Gastrocnemius medialis (tissue), 4 donors: ENCODE measurements at regions not wholly inside any gene's neighbourhood (a gene's known extent, or its start where the extent isn't known, plus 50 kb on each side); places are given as distances from the start of the nearest gene placed in this dataset.

ENCODE experiments used
- ATAC-seq, 2 donors: fragments of 150-250 bp; one replicate each; pipeline ENCODE4 v1.9.1; 2016
- DNase-seq, 2 donors: peaks; one replicate each; pipeline ENCODE4 v3.0.0-alpha.2; 2019
- H3K27ac ChIP-seq, 4 donors: fragments of 200-600 bp; sonication (generic); 1 replicate in 1 of 4; 2 replicates in 3 of 4; pipeline ENCODE4 v1.5.1; 2016 to 2018; ENCODE audit warnings: mild to moderate bottlenecking in 2 of 4, moderate library complexity in 1 of 4
- H3K27me3 ChIP-seq, 3 donors: fragments of 200-600 bp; sonication (generic) in 2 of 3; 1 replicate in 1 of 3; 2 replicates in 2 of 3; pipeline versions ENCODE4 v1.5.1 to v1.6.0; 2016 to 2019; ENCODE audit warnings: mild to moderate bottlenecking in 1 of 3, moderate library complexity in 1 of 3
- H3K36me3 ChIP-seq, 2 donors: fragments of 200-600 bp; sonication (generic) in 1 of 2; one replicate each; pipeline ENCODE4 v1.5.1; 2017 to 2018
- H3K4me1 ChIP-seq, 2 donors: fragments of 200-600 bp; sonication (generic) in 1 of 2; one replicate each; pipeline ENCODE4 v1.5.1; 2016 to 2017; ENCODE audit warnings: mild to moderate bottlenecking in 2 of 2
- H3K4me3 ChIP-seq, 4 donors: fragments of 200-600 bp; sonication (generic) in 3 of 4; 1 replicate in 1 of 4; 2 replicates in 3 of 4; pipeline ENCODE4 v1.5.1; 2016 to 2019; ENCODE audit warnings: mild to moderate bottlenecking in 2 of 4
- H3K9me3 ChIP-seq, 3 donors: fragments of 200-600 bp; sonication (generic) in 2 of 3; 1 replicate in 1 of 3; 2 replicates in 2 of 3; pipeline ENCODE4 v1.5.1; 2016 to 2019
- POLR2A ChIP-seq, 2 donors: fragments of 450-650 bp; IDR thresholded peaks; one replicate each; pipeline ENCODE4 v1.6.1; 2017; ENCODE audit warnings: antibody characterized with exemption in 2 of 2, mild to moderate bottlenecking in 2 of 2, moderate library complexity in 2 of 2
- in situ Hi-C, 4 donors: fragments of 200-750 bp; cut with MboI; loops; one replicate each; pipeline versions ENCODE4 v1.15.0 to v1.8.0; 2017; ENCODE audit warnings: low sequenced_read_pairs in 4 of 4
- intact Hi-C: fragments of 100-400 bp; cut with DNase I; formaldehyde crosslinking; loops from one replicate; pipeline ENCODE4 v1.15.1; 2023; ENCODE audit warnings: low total_unique reads
- TF ChIP-seq, protein P1 (sequence below), 5 experiments: fragments of 450-650 bp in 3 of 5; fragments of 200-600 bp in 2 of 5; sonication (generic) in 2 of 5; IDR thresholded peaks in 4 of 5; conservative IDR thresholded peaks in 1 of 5; 1 replicate in 4 of 5; 2 replicates in 1 of 5; pipeline ENCODE4 v1.5.1; 2016 to 2019; ENCODE audit warnings: antibody characterized with exemption in 5 of 5, mild to moderate bottlenecking in 3 of 5, moderate library complexity in 3 of 5

DNA sequence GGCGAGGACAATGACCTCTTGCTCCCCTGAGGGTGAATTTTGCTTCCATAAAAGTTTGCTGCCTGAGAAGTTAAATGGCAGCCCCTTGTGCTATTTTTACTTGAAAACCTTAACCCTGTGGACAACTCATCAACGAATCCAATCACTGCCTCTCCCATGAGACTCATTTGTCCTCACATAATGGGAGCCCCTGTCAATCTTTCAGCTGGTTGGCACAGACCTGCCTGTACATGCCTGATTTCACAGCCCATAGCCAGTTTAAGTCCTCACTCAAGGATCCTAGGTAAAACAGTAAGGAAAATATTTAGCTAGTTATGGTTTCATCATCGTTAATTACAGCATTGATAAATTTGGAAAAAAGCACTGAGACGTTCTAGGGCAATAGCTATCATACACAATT, 207.4 kb downstream of the NHLRC3 start:
- intact Hi-C loops, result no loop called here
- DNase-seq (no peak), ATAC-seq (no peak)
- H3K9me3 ChIP-seq, result no peaks in the 10 kb centered on the region
- H3K27ac ChIP-seq, result no peak overlapping the region
- TF ChIP-seq POLR2A (IDR thresholded peaks at IDR 0.05), result no peak
- TF ChIP-seq, protein P1, sequence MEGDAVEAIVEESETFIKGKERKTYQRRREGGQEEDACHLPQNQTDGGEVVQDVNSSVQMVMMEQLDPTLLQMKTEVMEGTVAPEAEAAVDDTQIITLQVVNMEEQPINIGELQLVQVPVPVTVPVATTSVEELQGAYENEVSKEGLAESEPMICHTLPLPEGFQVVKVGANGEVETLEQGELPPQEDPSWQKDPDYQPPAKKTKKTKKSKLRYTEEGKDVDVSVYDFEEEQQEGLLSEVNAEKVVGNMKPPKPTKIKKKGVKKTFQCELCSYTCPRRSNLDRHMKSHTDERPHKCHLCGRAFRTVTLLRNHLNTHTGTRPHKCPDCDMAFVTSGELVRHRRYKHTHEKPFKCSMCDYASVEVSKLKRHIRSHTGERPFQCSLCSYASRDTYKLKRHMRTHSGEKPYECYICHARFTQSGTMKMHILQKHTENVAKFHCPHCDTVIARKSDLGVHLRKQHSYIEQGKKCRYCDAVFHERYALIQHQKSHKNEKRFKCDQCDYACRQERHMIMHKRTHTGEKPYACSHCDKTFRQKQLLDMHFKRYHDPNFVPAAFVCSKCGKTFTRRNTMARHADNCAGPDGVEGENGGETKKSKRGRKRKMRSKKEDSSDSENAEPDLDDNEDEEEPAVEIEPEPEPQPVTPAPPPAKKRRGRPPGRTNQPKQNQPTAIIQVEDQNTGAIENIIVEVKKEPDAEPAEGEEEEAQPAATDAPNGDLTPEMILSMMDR (IDR thresholded peaks at IDR 0.05 in 4 of 5, conservative IDR thresholded peaks at IDR 0.05 in 1 of 5), result no peak
- no peak overlapping the region for H3K4me3 ChIP-seq
- H3K4me1 ChIP-seq, result peaks cover 0 to 3% of the 10 kb centered on the region in 2 donors
- no peaks in the 10 kb centered on the region for H3K36me3 ChIP-seq
- H3K27me3 ChIP-seq, result no peaks in the 10 kb centered on the region
- in situ Hi-C loops, result no loop called here

DNA sequence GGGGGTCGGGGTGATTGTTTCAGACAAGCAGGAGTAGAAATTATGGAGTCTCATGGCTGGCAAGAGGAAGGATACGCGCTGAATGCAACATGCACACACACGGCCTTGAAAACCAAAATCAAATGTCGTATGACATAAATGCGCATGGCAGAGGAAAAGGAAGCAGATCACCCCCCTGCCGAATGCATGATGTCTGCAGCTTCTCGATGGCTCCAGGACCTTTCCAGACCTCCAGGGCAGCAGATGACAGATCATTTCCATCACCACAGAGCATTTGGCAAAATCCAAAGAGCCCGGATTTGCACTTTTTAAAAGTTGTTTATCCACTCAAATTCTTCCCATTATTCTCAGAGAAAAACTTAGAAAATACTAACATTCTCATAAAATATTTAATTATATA, 211.7 kb downstream of the NHLRC3 start:
- DNase-seq (no peak), ATAC-seq (no peak)
- Histone ChIP-seq H3K27ac (no peak overlapping the region), H3K27me3 (no peaks in the 10 kb centered on the region), H3K4me1 (peaks cover 6 to 9% of the 10 kb centered on the region in 2 donors), H3K36me3 (no peaks in the 10 kb centered on the region), H3K4me3 (no peak overlapping the region), H3K9me3 (no peaks in the 10 kb centered on the region)
- in situ Hi-C loops (loop anchor here in 1 of 4 donors (25.0 kb wide), 1 partner anchor 362 kb away; the partner anchor contains the start of gene LHFPL6), intact Hi-C loops (no loop called here)
- TF ChIP-seq, protein P1 (IDR thresholded peaks at IDR 0.05 in 4 of 5, conservative IDR thresholded peaks at IDR 0.05 in 1 of 5), result no peak
- no peak for TF ChIP-seq POLR2A (IDR thresholded peaks at IDR 0.05)

- no peaks in the 10 kb centered on the region for H3K27me3 ChIP-seq
- in situ Hi-C loops (loop anchor here in 1 of 4 donors (25.0 kb wide), 1 partner anchor 362 kb away; the partner anchor contains the start of gene LHFPL6), intact Hi-C loops (no loop called here)
- TF ChIP-seq, protein P1 (IDR thresholded peaks at IDR 0.05 in 4 of 5, conservative IDR thresholded peaks at IDR 0.05 in 1 of 5), result no peak
- no peak for TF ChIP-seq POLR2A (IDR thresholded peaks at IDR 0.05)
- no peak overlapping the region for H3K27ac ChIP-seq
- ATAC-seq (no peak), DNase-seq (no peak)
- no peak overlapping the region for H3K4me3 ChIP-seq
- peaks cover 7 to 9% of the 10 kb centered on the region in 2 donors for H3K4me1 ChIP-seq
- no peaks in the 10 kb centered on the region for H3K9me3 ChIP-seq
- no peaks in the 10 kb centered on the region for H3K36me3 ChIP-seq
Measured at GRCh38 chr13:39250440-39250839, 212.2 kb downstream of the NHLRC3 start.

DNA sequence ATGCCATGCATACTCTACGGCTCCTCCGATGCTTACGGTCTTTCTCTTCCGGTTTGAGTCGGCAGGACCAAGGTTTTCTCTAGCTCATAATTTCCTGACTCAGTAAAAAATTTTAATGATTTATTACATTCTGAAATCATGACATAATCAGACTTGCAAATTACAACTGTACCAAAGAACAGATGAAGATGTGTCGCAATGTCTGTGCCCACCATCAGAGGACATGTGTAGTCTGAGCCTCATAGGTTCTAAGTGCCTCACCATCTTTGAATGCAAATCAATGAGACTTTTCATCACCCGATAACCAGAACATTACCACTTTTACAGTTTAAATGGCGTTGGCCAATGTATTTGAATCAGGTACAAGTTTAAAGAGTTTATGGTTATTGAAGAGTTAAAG, 213.1 kb downstream of the NHLRC3 start:
- no peak for TF ChIP-seq POLR2A (IDR thresholded peaks at IDR 0.05)
- TF ChIP-seq, protein P1 (IDR thresholded peaks at IDR 0.05 in 4 of 5, conservative IDR thresholded peaks at IDR 0.05 in 1 of 5), result no peak
- no peaks in the 10 kb centered on the region for H3K27me3 ChIP-seq
- DNase-seq (no peak), ATAC-seq (no peak)
- in situ Hi-C loops, result loop anchor here in 1 of 4 donors (25.0 kb wide), 1 partner anchor 361 kb away; the partner anchor contains the start of gene LHFPL6
- intact Hi-C loops, result no loop called here
- H3K4me3 ChIP-seq, result no peak overlapping the region
- H3K9me3 ChIP-seq, result no peaks in the 10 kb centered on the region
- H3K27ac ChIP-seq, result no peak overlapping the region
- H3K36me3 ChIP-seq, result no peaks in the 10 kb centered on the region
- peaks cover 6 to 7% of the 10 kb centered on the region in 2 donors for H3K4me1 ChIP-seq

DNA sequence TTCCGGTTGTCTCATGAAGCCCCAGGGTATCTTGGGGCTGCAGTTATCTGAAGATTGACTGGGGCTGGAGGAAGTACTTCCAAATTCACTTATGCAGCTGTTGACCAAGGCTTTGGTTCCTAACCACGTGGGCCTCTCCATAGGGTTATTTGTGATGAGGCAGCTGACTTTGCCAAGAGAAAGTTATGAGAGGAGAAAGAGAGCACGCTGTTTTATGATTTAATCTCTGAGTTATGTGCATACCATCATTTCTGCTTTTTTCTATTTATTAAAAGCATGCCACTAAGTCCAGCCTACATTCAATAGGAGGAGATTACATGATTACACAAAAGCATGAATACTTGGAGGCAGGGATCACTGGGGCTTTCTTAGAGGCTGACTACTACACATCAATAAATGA, 215.5 kb downstream of the NHLRC3 start:
- no peak overlapping the region for H3K27ac ChIP-seq
- H3K36me3 ChIP-seq, result no peaks in the 10 kb centered on the region
- H3K27me3 ChIP-seq, result no peaks in the 10 kb centered on the region
- intact Hi-C loops (no loop called here), in situ Hi-C loops (loop anchor here in 1 of 4 donors (25.0 kb wide), 1 partner anchor 359 kb away; the partner anchor contains the start of gene LHFPL6)
- H3K4me3 ChIP-seq, result no peak overlapping the region
- no peak for TF ChIP-seq POLR2A (IDR thresholded peaks at IDR 0.05)
- TF ChIP-seq, protein P1 (IDR thresholded peaks at IDR 0.05 in 4 of 5, conservative IDR thresholded peaks at IDR 0.05 in 1 of 5), result no peak
- DNase-seq (no peak), ATAC-seq (no peak)
- H3K9me3 ChIP-seq, result no peaks in the 10 kb centered on the region
- H3K4me1 ChIP-seq, result peaks cover 7 to 17% of the 10 kb centered on the region in 2 donors
